A673 (cell line): ENCODE measurements at regions not wholly inside any gene's neighbourhood (a gene's known extent, or its start where the extent isn't known, plus 50 kb on each side); places are given as distances from the start of the nearest gene placed in this dataset.
A peak's percentile ranks its signal among the peaks of the same experiment; 100 is the strongest.
"Not testable (repeated sequence)": the region's sequence is repeated elsewhere in the genome, so short reads cannot be mapped to it uniquely, and the experiment has no call there.

Experiments used
- BruUV-seq: library from RNA; stranded (reverse); fragments of 400-500 nt; replicated peaks from 2 replicates; lab custom pipeline; 2021; lab: Mats Ljungman, UMichigan
- CTCF ChIA-PET: fragments of 300-600 bp; sonication (Branson Sonifier 250); formaldehyde crosslinking; loops from one replicate; lab custom pipeline; 2022; ENCODE audit warnings: antibody characterized with exemption; lab: Charles Lee
- POLR2A ChIA-PET: fragments of 300-600 bp; sonication (Branson Sonifier 250); formaldehyde crosslinking; loops from one replicate; lab custom pipeline; 2022; ENCODE audit warnings: antibody characterized with exemption; ENCODE audit not compliant: low non-redundant PET; lab: Charles Lee
- DNase-seq: peaks from one replicate; pipeline ENCODE4 v3.0.0-alpha.2; 2015; ENCODE audit warnings: low spot score
- H3K27ac ChIP-seq: fragments of 200-600 bp; sonication (generic); 2 replicates; pipeline ENCODE4 v1.5.1; 2016; ENCODE audit warnings: mixed run types, low read depth, mild to moderate bottlenecking, mixed read lengths, antibody characterized with exemption, low read length; ENCODE audit not compliant: poor library complexity, severe bottlenecking
- H3K27me3 ChIP-seq: fragments of 200-600 bp; sonication (generic); replicated peaks from 2 replicates; pipeline ENCODE4 v1.6.1; 2017; ENCODE audit warnings: mixed run types, low read depth, mild to moderate bottlenecking, mixed read lengths, antibody characterized with exemption, low read length; ENCODE audit not compliant: insufficient read depth, poor library complexity
- H3K36me3 ChIP-seq: fragments of 200-600 bp; sonication (generic); 2 replicates; pipeline ENCODE4 v1.6.1; 2016; ENCODE audit warnings: mixed run types, mild to moderate bottlenecking, mixed read lengths, antibody characterized with exemption, low read length; ENCODE audit not compliant: insufficient read depth, poor library complexity, severe bottlenecking
- H3K4me1 ChIP-seq: fragments of 200-600 bp; sonication (generic); 2 replicates; pipeline ENCODE4 v1.6.1; 2017; ENCODE audit warnings: mixed run types, mild to moderate bottlenecking, mixed read lengths, antibody characterized with exemption, low read length; ENCODE audit not compliant: insufficient read depth, poor library complexity, severe bottlenecking
- H3K4me3 ChIP-seq: fragments of 200-600 bp; sonication (generic); 2 replicates; pipeline ENCODE4 v1.5.1; 2016; ENCODE audit warnings: low read depth, mixed run types, mild to moderate bottlenecking, mixed read lengths, low read length; ENCODE audit not compliant: poor library complexity, severe bottlenecking
- H3K9me3 ChIP-seq: fragments of 200-600 bp; sonication (generic); 2 replicates; pipeline ENCODE4 v1.6.1; 2016; ENCODE audit warnings: mixed run types, low read depth, mild to moderate bottlenecking, mixed read lengths, antibody characterized with exemption, low read length; ENCODE audit not compliant: poor library complexity, severe bottlenecking
- EZH2 ChIP-seq: fragments of 200-600 bp; sonication (generic); IDR thresholded peaks from 2 replicates; pipeline ENCODE4 v1.6.1; 2017; ENCODE audit warnings: borderline replicate concordance, low read depth, mild to moderate bottlenecking, mixed read lengths, antibody characterized with exemption, low read length; ENCODE audit not compliant: poor library complexity, severe bottlenecking
- intact Hi-C: fragments of 100-400 bp; cut with micrococcal nuclease; formaldehyde crosslinking; loops from one replicate; pipeline ENCODE4 v1.10.0; 2022; ENCODE audit not compliant: unreplicated experiment
- TF ChIP-seq, protein P1 (sequence below): fragments of 300-800, 200-600 bp; sonication (generic); conservative IDR thresholded peaks from 2 replicates; pipeline ENCODE4 v1.5.1; 2017; ENCODE audit warnings: low read depth, mild to moderate bottlenecking, antibody characterized with exemption, low read length, moderate library complexity, mixed read lengths

DNA sequence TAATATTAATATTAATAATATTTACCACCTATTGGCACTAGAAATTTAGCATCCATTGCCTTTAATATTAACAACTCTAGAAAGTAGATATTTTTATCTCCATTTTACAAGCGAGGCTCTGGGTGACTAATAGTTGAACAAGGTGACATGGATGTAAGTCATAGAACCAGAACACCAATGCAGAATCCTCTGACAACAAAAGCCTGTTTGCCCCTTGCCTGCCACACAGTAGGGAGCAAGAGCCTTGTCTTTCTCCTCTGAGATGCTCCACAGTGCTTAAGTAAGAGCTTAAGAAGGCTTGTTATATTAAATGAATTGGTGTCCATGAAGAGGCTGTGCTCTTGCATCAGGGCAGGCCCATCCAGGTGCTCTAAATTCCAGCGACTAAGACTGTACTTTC is 51.2 kb upstream of the LBX1 start:
- BruUV-seq: no TSS peak
- Histone ChIP-seq H3K36me3 (no peaks in the 10 kb centered on the region), H3K4me3 (no peak overlapping the region), H3K4me1 (no peaks in the 10 kb centered on the region), H3K27ac (no peak overlapping the region), H3K27me3 (peaks cover 30% of the 10 kb centered on the region), H3K9me3 (no peaks in the 10 kb centered on the region)
- ChIA-PET CTCF (no interaction called here), POLR2A (no interaction called here)
- intact Hi-C loops: no loop called here
- no peak for DNase-seq
- TF ChIP-seq, protein P1, sequence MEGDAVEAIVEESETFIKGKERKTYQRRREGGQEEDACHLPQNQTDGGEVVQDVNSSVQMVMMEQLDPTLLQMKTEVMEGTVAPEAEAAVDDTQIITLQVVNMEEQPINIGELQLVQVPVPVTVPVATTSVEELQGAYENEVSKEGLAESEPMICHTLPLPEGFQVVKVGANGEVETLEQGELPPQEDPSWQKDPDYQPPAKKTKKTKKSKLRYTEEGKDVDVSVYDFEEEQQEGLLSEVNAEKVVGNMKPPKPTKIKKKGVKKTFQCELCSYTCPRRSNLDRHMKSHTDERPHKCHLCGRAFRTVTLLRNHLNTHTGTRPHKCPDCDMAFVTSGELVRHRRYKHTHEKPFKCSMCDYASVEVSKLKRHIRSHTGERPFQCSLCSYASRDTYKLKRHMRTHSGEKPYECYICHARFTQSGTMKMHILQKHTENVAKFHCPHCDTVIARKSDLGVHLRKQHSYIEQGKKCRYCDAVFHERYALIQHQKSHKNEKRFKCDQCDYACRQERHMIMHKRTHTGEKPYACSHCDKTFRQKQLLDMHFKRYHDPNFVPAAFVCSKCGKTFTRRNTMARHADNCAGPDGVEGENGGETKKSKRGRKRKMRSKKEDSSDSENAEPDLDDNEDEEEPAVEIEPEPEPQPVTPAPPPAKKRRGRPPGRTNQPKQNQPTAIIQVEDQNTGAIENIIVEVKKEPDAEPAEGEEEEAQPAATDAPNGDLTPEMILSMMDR: no peak
- TF ChIP-seq EZH2: no peak

DNA sequence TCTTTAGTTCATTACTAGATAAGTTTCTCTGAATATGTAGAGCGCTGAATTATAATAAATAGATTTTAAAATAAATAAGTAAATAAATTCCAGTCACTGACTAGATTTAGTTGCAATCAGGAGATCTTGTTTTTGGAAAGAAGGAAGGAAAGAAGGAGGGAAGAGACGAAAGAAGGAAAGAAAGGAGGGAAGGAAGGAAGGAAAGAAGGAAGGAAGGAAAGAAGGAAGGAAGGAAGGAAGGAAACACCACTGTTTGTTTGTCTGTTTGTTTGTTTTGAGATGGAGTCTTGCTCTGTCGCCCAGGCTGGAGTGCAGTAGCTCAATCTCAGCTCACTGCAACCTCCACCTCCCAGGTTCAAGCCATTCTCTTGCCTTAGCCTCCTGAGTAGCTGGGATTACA is 51.7 kb upstream of the LBX1 start:
- BruUV-seq, CTCF ChIA-PET: not testable (repeated sequence)
- H3K27me3 ChIP-seq: peaks cover 31% of the 10 kb centered on the region

DNA sequence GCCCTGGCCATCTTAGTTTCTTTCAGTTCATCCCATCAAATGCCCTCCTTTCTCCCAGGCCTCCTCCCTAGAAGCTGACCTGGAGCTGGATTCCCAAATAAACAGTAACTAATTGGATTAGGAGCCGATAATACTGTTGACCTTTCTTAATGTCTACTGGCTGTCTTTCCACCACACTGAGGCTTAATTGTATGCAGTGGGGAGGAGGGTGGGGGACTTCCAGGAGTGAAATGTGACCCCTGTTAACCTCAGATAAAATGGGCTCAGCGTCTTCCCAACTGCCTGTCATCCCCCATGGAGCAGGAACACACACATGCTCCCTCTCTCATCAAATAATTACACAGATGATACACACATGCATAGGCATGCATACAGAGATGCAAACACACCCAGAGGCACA is 53.7 kb upstream of the LBX1 start:
- no peaks in the 10 kb centered on the region for H3K9me3 ChIP-seq
- POLR2A ChIA-PET: no interaction called here
- TF ChIP-seq, protein P1: no peak
- TF ChIP-seq EZH2: no peak
- H3K27ac ChIP-seq: no peak overlapping the region
- CTCF ChIA-PET: interaction anchor here (1.5 kb wide), 1 partner anchor 9 kb away, joined by 11 read pairs; no protein-coding TSS in a partner anchor
- no peak overlapping the region for H3K4me3 ChIP-seq
- peaks cover 34% of the 10 kb centered on the region for H3K27me3 ChIP-seq
- intact Hi-C loops: no loop called here
- no peaks in the 10 kb centered on the region for H3K4me1 ChIP-seq
- no peaks in the 10 kb centered on the region for H3K36me3 ChIP-seq
- DNase-seq: no peak
- BruUV-seq: no TSS peak

More for the DNA sequence above, 51.7 kb upstream of the LBX1 start:
- POLR2A ChIA-PET, H3K9me3 ChIP-seq, DNase-seq, H3K4me1 ChIP-seq, intact Hi-C loops, H3K27ac ChIP-seq, H3K36me3 ChIP-seq, H3K4me3 ChIP-seq: not testable (repeated sequence)

DNA sequence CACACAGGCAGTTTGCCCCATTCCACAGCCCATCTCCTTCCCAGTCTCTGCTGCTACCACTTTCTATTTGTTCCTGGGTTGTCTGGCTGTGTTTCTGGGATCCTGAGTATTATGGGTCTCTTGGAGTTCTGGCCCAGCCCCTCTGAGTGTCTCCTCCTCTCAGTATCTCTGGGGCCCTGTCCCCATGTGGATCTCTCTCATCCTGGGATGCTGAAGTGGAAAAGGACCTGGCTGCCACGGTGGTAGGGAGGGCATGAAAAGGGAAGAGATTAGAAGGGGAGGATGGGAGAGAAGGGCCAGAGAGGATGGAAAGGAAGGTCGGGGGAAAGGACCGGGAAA is 54.5 kb upstream of the LBX1 start:
- Histone ChIP-seq H3K4me3 (no peak overlapping the region), H3K27me3 (peaks cover 34% of the 10 kb centered on the region), H3K4me1 (no peaks in the 10 kb centered on the region), H3K36me3 (no peaks in the 10 kb centered on the region), H3K9me3 (no peaks in the 10 kb centered on the region), H3K27ac (no peak overlapping the region)
- POLR2A ChIA-PET: no interaction called here
- BruUV-seq: no TSS peak
- CTCF ChIA-PET: no interaction called here
- peak; percentile 46 for TF ChIP-seq EZH2
- TF ChIP-seq, protein P1: no peak
- intact Hi-C loops: no loop called here
- no peak for DNase-seq
